GM18505 (cell line): ENCODE measurements at regions not wholly inside any gene's neighbourhood (a gene's known extent, or its start where the extent isn't known, plus 50 kb on each side); places are given as distances from the start of the nearest gene placed in this dataset.
"Not testable (repeated sequence)": the region's sequence is repeated elsewhere in the genome, so short reads cannot be mapped to it uniquely, and the experiment has no call there.

Experiments
- ATAC-seq: cut with Tn5 transposase; IDR thresholded peaks from one replicate; pipeline ENCODE4 v1.9.1; 2021; ENCODE audit not compliant: unreplicated experiment
- POLR2A ChIP-seq: IDR thresholded peaks from 4 replicates; pipeline ENCODE4 v1.6.1; 2011; ENCODE audit warnings: borderline replicate concordance; ENCODE audit not compliant: insufficient read depth, insufficient read length; ENCODE audit errors: extremely low read depth

- no peak for ATAC-seq
- no peak for TF ChIP-seq POLR2A
Measured at GRCh38 chr3:192040282-192041043, 579.5 kb downstream of the PYDC2 start.

DNA sequence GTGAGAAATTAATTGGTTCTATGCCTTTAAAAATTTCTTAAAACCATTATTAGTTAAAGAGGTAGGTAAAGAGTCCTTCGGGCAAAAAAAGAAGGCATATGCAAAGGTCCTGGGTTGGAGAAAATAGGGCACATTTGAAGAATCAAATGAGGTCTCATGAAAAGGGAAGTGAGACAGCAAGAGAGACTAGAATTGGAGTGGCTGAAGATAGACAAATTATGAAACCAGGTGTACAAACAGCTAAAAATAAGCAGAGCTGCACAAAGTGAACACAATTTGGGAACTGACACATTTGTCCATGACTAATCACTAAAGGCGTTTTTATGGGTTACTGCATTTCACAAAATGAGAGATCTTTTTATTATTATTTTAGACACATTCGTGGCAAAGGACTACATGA is 581.2 kb downstream of the PYDC2 start:
- ATAC-seq: peak; percentile 99
- no peak for TF ChIP-seq POLR2A

- no peak for ATAC-seq
- TF ChIP-seq POLR2A: no peak
Measured at GRCh38 chr3:192054881-192055280, 593.9 kb downstream of the PYDC2 start.

DNA sequence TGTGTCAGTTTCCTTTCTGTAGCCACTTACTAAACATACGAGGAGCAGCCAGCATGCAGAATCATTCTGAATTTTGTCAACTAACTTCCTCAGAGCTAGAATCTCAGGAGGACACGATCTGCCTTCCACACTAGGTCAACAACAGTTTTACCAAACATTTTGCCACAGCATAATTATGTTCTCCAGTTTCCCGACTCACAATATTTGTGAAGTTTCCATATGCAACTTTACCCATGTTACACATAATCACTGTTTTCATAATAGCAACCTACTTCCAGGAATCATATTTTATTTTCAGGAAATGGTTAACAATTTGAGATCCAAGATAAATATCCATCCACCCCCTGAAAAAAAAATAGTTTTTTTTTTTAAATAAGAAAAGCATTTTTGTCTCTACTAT is 595.0 kb downstream of the PYDC2 start:
- no peak for ATAC-seq
- TF ChIP-seq POLR2A: no peak

DNA sequence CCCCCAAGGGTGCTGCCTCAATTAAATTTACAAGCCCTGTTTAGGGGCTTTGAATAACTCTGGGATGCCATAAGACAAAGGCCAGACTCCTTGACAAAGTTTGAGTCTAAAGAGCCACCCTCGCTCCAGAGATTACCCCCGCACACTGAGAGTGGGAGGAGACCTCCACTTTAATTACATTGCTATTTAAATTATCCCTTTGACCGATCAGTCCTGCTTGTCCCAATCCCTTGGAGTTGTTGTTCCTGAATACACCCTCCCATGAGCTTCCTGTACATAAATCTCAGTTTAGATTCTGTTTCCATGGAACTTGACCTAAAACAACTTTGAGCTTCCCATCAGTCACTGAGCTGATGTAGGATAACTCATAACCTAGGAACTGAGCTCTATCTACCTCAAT is 596.3 kb downstream of the PYDC2 start:
- ATAC-seq: no peak
- no peak for TF ChIP-seq POLR2A

- no peak for TF ChIP-seq POLR2A
- no peak for ATAC-seq
Measured at GRCh38 chr3:192060160-192060781, 599.3 kb downstream of the PYDC2 start.

DNA sequence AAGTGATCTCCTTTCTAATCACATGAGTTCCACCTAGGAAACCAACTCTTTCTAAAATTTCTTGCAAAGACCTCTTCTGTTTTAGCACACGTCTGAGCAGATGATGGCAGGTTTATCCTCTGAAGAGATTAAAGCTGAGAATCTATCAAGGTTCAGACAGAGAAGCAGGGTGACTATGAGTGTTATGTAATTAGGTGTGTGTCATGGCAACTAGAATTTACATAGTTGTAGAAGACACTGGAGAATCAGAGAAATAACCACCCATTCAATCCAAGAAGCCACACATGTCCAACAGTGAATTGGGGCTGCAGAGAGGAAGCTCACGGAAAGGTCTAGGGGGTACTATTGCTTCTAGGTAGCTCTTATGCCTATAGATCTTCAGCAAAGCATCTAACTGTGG is 600.5 kb downstream of the PYDC2 start:
- no peak for TF ChIP-seq POLR2A
- ATAC-seq: no peak

DNA sequence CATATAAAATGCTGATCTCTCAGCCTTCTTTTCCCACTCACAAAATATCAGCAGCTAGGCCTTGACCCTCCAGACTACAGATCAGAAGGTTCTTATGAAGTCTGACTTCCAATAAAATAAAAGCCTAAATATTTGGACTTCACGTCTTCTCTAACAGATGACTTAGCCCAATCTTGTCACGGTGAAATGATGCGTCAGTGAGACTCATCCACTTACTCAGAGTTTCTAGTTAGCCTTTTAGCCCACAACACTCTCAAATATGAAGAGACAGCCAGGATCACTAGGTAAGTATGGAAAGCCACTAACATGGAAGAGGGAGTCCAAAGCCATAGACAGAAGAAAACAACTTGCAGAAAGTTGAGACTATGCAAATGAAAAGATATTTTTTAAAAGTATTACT is 601.2 kb downstream of the PYDC2 start:
- no peak for ATAC-seq
- TF ChIP-seq POLR2A: no peak

GRCh38 chr3:192063570-192063969 is 602.6 kb downstream of the PYDC2 start:
- peak; percentile 72 for ATAC-seq

GRCh38 chr3:192064959-192065358 is 604.0 kb downstream of the PYDC2 start:
- TF ChIP-seq POLR2A: no peak
- no peak for ATAC-seq

More at GRCh38 chr3:192063570-192063969, 602.6 kb downstream of the PYDC2 start:
- TF ChIP-seq POLR2A: no peak

- ATAC-seq: not testable (repeated sequence)
Measured at GRCh38 chr3:192066253-192066652, 605.3 kb downstream of the PYDC2 start.

DNA sequence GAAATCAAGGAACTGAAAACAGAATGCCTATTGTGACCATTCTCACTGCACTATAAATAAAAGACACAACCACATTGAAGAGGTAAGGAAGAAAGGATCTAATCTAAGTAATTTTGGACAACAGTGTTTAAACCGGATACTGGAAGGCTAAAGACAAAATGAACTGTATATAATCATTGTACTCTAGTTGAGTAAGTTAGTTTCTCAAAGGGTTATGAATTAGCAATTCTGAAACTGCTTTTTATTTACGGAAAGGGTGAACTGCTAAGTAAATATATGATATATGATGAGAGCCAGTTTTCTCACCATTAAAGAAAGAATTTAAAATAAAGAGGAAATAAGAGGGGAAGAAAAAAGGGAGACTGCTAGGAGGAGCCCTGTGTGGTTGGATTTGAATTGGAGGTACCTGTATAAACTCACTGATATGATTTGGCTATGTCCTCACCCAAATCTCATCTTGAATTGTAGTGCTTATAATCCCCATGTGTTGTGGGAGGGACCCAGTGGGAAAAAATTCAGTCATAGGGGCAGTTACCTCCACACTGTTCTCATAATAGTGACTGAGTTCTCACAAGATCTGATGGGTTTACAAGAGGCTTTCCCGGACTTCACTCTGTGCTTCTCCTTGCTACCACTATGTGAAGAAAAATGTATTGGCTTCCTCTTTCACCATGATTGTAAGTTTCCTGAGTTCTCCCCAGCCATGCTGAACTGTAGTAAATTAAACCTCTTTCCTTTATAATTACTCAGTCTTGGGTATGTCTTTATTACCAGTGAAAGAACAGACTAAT is 607.7 kb downstream of the PYDC2 start:
- TF ChIP-seq POLR2A: no peak
- ATAC-seq: peak; percentile 84

GRCh38 chr3:192077795-192078497 is 617.0 kb downstream of the PYDC2 start:
- TF ChIP-seq POLR2A: no peak
- ATAC-seq: no peak
